ENCODE measurements at regions not wholly inside any gene's neighbourhood (a gene's known extent, or its start where the extent isn't known, plus 50 kb on each side); places are given as distances from the start of the nearest gene placed in this dataset.

DNA sequence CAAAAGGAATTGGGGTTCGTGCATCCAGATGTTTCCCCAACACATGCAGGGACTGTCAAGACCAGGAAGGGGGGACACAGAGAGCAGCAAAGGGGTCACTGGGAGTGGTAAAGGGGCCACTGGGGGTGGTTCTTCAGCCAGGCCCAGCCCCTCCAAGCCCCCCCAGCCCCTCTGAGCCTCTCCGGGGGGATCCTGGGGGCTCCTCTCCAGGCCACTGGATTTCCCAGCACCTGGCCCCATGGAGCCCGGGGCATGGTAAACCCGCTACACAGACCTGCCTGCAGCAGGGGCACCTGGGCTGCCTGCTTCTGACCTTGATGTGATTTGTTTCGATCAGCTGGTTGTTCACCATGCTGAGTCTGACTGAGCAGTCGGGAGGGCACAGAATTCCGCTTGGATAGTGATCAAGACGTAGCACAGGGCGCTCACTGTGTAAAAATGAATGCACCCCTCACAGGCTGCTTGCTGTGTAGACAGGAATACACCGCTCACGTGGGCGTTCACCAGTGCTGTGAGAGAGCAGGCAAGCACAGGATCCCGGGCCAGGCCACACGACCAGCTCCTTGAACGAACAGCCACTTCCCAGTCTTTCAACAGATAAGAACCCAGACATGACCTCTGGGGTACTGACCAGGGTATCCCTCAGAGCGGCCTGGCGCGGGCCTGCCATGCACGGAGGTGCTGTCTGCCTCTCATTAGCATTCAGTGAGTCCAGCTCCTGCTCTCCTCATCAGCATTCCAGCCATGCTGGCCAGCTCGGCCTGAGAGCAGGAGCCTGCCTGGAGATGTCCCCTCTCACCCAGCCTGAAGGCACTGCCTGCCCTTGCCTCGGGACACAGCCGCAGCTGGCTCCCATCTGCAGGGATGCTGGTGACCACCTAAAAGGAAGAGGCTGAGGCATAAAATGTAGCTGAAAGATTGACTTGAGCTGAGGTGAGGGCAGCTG, 73.3 kb upstream of the OTOS start:
- TF ChIP-seq CTCF (conservative IDR thresholded peaks at IDR 0.05; ENCODE audit: low read depth, low read length), result no peak
- TF ChIP-seq EZH2 (IDR thresholded peaks at IDR 0.05; ENCODE audit: low read length, unreplicated experiment), result no peak
